HFFc6 (cell line): ENCODE measurements at regions not wholly inside any gene's neighbourhood (a gene's known extent, or its start where the extent isn't known, plus 50 kb on each side); places are given as distances from the start of the nearest gene placed in this dataset.

Experiments
- DNase-seq: peaks from one replicate; pipeline ENCODE4 v3.0.0-alpha.2; 2018
- H3K27ac Mint-ChIP-seq: 2 replicates; pipeline ENCODE4 v1.8.0; 2020; ENCODE audit warnings: mild to moderate bottlenecking, mixed read lengths
- H3K27me3 Mint-ChIP-seq: 2 replicates; pipeline ENCODE4 v1.8.0; 2021; ENCODE audit warnings: mild to moderate bottlenecking, moderate library complexity, mixed read lengths; ENCODE audit not compliant: insufficient read depth
- H3K36me3 Mint-ChIP-seq: 2 replicates; pipeline ENCODE4 v1.8.0; 2021; ENCODE audit warnings: low read depth, mixed read lengths
- H3K4me1 Mint-ChIP-seq: 2 replicates; pipeline ENCODE4 v1.8.0; 2020; ENCODE audit warnings: low read depth, mixed read lengths
- H3K4me3 Mint-ChIP-seq: 2 replicates; pipeline ENCODE4 v1.8.0; 2020; ENCODE audit warnings: mild to moderate bottlenecking, moderate library complexity, mixed read lengths
- H3K9me3 Mint-ChIP-seq: 2 replicates; pipeline ENCODE4 v1.8.0; 2020; ENCODE audit warnings: mild to moderate bottlenecking, mixed read lengths
- TF ChIP-seq, protein P1 (sequence below): fragments of 200-600 bp; sonication (generic); IDR thresholded peaks from 2 replicates; pipeline ENCODE4 v1.5.0; 2021; ENCODE audit warnings: antibody characterized with exemption, mild to moderate bottlenecking

DNA sequence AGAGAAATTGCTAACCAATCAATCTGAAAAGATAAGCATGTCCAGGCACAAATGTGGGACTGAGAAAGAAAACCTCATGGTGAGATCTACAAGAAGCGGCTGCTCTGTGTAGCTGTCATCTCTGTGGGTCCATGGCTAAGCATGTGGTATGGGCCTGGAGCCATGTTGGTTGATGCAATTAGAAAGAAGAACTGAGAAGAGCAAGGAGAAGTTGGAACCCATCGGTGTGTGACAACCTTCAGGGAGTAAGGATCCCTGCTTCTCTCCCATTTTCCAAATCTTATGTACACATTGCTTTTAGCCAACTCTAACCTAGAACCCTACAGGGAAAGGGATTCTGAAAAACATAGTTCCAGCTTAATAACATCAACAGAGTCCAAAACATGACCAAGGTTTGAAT is 890.2 kb downstream of the FSTL5 start:
- Mint-ChIP-seq H3K36me3 (no peaks in the 10 kb centered on the region; the same call in 1 of the 2 replicates), H3K4me3 (no peak overlapping the region), H3K4me1 (no peaks in the 10 kb centered on the region), H3K9me3 (peaks cover 22% of the 10 kb centered on the region), H3K27ac (no peak overlapping the region), H3K27me3 (no peaks in the 10 kb centered on the region)
- TF ChIP-seq, protein P1, sequence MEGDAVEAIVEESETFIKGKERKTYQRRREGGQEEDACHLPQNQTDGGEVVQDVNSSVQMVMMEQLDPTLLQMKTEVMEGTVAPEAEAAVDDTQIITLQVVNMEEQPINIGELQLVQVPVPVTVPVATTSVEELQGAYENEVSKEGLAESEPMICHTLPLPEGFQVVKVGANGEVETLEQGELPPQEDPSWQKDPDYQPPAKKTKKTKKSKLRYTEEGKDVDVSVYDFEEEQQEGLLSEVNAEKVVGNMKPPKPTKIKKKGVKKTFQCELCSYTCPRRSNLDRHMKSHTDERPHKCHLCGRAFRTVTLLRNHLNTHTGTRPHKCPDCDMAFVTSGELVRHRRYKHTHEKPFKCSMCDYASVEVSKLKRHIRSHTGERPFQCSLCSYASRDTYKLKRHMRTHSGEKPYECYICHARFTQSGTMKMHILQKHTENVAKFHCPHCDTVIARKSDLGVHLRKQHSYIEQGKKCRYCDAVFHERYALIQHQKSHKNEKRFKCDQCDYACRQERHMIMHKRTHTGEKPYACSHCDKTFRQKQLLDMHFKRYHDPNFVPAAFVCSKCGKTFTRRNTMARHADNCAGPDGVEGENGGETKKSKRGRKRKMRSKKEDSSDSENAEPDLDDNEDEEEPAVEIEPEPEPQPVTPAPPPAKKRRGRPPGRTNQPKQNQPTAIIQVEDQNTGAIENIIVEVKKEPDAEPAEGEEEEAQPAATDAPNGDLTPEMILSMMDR, result no peak
- DNase-seq, result no peak

DNA sequence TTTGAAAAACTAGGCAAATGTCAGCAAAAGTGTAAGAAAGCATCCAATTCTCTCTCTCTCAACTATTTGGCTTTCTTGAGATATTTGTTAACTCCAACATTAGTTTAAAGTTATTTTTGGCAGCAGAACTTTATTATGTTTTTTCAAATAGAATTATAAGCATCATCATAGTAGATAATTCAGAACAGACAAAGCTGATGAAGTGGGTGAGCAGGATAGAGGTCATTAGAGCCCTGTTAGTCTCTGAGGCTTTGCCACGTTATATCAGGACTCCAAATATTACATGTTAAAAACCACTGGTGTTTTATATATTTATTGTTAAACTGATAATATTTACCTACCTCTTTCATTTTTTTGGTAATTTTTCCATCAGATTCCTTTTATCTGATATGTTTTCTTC is 903.0 kb downstream of the FSTL5 start:
- DNase-seq, result no peak
- TF ChIP-seq, protein P1, result no peak
- no peak overlapping the region for H3K27ac Mint-ChIP-seq
- H3K4me3 Mint-ChIP-seq, result no peak overlapping the region
- H3K4me1 Mint-ChIP-seq, result no peaks in the 10 kb centered on the region
- H3K27me3 Mint-ChIP-seq, result no peaks in the 10 kb centered on the region
- 0 out of 2 replicates have a peak, but pooled peaks cover 5% of the 10 kb centered on the region for H3K36me3 Mint-ChIP-seq
- peaks cover 36% of the 10 kb centered on the region for H3K9me3 Mint-ChIP-seq

DNA sequence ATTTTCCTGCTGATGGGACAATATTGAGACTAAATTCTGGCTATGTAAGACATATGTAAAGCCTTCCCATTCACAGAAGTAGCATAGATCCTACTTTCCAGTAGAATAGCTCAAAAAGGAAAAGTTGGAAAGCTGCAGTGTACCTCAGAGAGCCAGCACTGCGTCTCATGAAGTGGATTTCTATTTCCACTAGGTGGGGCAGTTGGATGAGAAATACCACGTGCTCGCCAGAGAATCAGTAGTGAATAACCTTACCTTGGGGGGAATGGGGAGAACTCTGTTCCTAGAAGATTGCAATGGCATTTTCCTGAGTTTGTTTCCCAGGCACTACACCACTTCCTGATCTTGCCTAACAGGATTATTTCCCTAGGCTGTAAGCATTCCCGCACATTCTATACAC is 907.1 kb downstream of the FSTL5 start:
- H3K27ac Mint-ChIP-seq, result no peak overlapping the region
- no peaks in the 10 kb centered on the region for H3K4me1 Mint-ChIP-seq
- peaks cover 23% of the 10 kb centered on the region for H3K9me3 Mint-ChIP-seq
- DNase-seq, result no peak
- no peak overlapping the region for H3K4me3 Mint-ChIP-seq
- H3K36me3 Mint-ChIP-seq, result 0 out of 2 replicates have a peak, but pooled peaks cover 5% of the 10 kb centered on the region
- TF ChIP-seq, protein P1, result no peak
- H3K27me3 Mint-ChIP-seq, result no peaks in the 10 kb centered on the region

DNA sequence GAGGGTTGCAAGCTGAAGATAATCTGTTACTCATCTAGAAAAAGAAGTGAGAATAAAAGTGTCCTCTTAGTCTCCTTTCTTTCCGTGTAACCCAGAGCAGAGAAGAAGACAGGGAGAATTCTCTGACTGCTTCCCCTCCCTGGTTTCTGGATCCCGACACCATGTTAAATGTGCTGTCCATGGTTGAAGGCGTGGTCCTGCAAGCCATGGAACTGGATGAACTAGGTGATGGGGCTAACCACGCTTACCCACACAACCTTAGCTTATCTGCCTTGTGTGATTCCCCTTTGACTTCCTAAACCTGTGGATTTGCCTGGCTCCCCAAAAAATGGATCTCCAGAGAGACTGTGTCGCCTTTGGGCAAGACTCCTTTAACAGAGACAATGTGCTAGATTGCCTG is 907.6 kb downstream of the FSTL5 start:
- Mint-ChIP-seq H3K27ac (no peak overlapping the region), H3K27me3 (no peaks in the 10 kb centered on the region; the same call in 1 of the 2 replicates), H3K36me3 (0 out of 2 replicates have a peak, but pooled peaks cover 5% of the 10 kb centered on the region), H3K4me1 (no peaks in the 10 kb centered on the region), H3K4me3 (no peak overlapping the region), H3K9me3 (peaks cover 23% of the 10 kb centered on the region)
- DNase-seq, result no peak
- TF ChIP-seq, protein P1, result no peak

DNA sequence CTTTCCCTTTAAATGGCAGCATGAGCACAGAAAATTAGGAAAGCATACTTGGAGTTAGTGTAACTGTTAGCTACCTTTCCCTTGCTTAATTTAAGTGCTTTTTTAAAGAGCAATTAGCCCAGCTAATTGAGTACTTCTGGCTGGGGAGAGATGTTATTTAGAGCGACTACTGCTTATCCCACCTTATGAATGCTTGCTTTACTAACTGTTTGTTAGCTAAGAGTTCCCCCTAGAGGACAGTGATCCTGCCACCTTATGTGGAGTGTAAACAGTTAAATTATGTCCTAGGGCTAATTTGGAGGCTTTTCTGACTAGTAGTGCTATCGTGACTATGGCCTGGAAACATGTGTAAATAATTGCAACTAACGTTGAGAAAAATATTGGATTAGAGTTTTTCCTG is 909.4 kb downstream of the FSTL5 start:
- no peak for DNase-seq
- no peak overlapping the region for H3K4me3 Mint-ChIP-seq
- no peaks in the 10 kb centered on the region; the same call in 1 of the 2 replicates for H3K27me3 Mint-ChIP-seq
- H3K9me3 Mint-ChIP-seq, result peaks cover 23% of the 10 kb centered on the region
- no peaks in the 10 kb centered on the region for H3K4me1 Mint-ChIP-seq
- H3K27ac Mint-ChIP-seq, result no peak overlapping the region
- TF ChIP-seq, protein P1, result no peak
- 0 out of 2 replicates have a peak, but pooled peaks cover 5% of the 10 kb centered on the region for H3K36me3 Mint-ChIP-seq
